ENCODE measurements at regions not wholly inside any gene's neighbourhood (a gene's known extent, or its start where the extent isn't known, plus 50 kb on each side); places are given as distances from the start of the nearest gene placed in this dataset.
"Not testable (repeated sequence)": the region's sequence is repeated elsewhere in the genome, so short reads cannot be mapped to it uniquely, and the experiment has no call there.

GRCh38 chr5:3484836-3485235, 110.8 kb upstream of the IRX1 start:
- DNase-seq (ENCODE audit: low spot score), result no peak

DNA sequence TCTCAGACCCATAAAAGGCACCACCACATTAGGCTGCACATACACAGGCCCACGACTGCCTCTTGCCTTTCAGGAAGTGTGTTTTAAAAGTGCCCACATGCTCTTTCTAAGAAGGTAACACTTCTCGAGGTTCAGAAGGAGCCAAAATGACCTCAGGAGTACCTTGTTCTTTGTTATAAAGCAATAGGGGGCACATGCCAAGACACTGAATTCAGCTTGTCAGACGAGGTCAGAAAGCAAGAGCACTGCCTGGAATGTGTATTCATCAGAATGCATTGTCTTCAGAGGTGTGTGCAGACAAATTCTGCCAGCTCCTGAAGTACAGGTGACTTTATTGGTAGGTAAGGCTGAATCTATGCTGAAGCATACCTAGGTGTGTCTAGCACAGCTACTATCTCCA, 114.5 kb upstream of the IRX1 start:
- no peak for DNase-seq (ENCODE audit: low spot score)

DNA sequence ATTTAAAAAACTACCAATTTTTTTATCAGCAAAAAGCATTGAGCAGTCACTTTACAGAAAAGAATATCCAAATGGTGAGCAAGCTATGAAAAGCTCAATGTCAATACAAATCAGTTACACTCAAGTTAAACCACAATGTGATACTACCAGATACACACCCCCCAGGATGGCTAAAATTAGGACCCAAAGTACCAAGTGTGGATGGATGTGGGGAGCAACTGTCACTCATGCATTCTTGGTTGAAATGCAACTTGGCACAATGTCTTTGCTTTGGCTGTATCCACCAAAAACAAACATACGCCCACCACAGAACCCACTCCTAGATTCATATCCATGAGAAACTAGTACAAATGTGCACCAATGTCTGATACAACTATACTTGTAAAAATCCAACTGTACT, 120.0 kb upstream of the IRX1 start:
- DNase-seq (ENCODE audit: low spot score), result no peak

GRCh38 chr5:3466392-3466791, 129.2 kb upstream of the IRX1 start:
- DNase-seq (ENCODE audit: low spot score), result no peak

- DNase-seq (ENCODE audit: low spot score), result no peak
Measured at GRCh38 chr5:3460416-3460815, 135.2 kb upstream of the IRX1 start.

DNA sequence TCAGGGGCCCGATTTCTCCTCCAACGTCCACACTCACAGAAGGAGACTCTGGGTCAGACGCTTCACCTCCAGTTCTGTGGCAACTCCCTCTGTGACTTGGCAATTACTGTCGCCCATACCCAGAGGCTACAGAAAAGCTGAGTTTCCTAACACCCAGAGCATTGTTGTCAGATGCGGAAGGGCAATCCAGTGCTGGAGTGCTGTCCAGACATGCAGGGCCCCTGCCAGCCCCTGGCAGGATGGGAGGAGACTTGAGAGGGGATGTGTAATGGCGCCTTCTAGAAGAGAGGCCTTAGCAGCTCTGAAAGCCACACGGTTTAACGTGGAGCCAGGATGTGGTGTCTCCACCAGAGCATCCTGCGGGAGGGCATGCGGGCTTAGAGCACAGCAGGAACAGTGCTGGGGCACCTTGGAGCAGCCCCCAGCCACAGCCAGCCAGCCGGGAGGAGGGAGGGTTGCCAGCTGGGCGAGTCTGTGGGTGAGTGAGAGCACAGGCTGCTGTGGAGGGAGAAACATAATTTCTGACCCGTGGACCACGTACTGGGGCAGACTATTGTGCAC, 139.4 kb upstream of the IRX1 start:
- DNase-seq (ENCODE audit: low spot score), result no peak

DNA sequence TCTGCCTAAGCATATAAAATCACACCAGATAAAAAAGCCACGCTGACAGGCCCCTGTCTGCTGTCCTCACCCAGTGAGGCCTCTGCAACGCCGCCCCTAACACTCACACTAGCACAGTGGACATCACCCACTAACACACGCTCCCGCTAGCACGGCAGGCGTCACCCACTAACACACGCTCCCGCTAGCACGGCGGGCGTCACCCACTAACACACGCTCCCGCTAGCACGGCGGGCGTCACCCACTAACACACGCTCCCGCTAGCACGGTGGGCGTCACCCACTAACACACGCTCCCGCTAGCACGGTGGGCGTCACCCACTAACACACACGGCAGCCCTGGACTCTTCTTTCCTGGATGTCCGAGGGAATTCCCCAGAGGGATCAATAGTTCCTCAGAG, 141.6 kb upstream of the IRX1 start:
- not testable (repeated sequence) for DNase-seq (ENCODE audit: low spot score)

GRCh38 chr5:3452622-3453021, 143.0 kb upstream of the IRX1 start:
- no peak for DNase-seq (ENCODE audit: low spot score)

- DNase-seq (ENCODE audit: low spot score), result no peak
Measured at GRCh38 chr5:3451961-3452360, 143.7 kb upstream of the IRX1 start.

GRCh38 chr5:3449481-3449880, 146.2 kb upstream of the IRX1 start:
- DNase-seq (ENCODE audit: low spot score), result no peak

GRCh38 chr5:3446410-3446809, 149.2 kb upstream of the IRX1 start:
- no peak for DNase-seq (ENCODE audit: low spot score)

GRCh38 chr5:3445517-3445916, 150.1 kb upstream of the IRX1 start:
- DNase-seq (ENCODE audit: low spot score), result not testable (repeated sequence)

- DNase-seq (ENCODE audit: low spot score), result no peak
Measured at GRCh38 chr5:3432135-3432534, 163.5 kb upstream of the IRX1 start.

GRCh38 chr5:3430691-3431090, 164.9 kb upstream of the IRX1 start:
- DNase-seq (ENCODE audit: low spot score), result no peak

GRCh38 chr5:3429962-3430361, 165.7 kb upstream of the IRX1 start:
- no peak for DNase-seq (ENCODE audit: low spot score)

DNA sequence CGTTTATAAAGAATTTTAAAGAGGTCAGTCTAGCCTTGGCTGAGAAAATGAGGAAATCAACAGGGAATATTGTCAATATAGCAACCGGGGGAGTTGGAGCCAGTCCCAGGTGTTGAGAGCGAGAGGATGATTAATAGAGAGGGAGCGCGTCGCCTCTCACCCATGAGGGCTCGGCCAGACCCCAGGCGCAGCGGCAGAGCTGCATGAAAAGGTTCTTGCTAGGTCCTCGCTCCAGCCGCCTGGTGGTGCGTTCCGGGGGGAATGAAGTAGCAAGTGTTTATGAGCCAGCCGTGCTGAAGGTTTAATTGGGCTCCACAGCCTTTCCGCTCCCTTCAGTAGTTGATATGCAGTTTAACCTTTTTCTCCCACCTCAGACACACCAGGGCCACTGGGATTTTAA, 167.3 kb upstream of the IRX1 start:
- no peak for DNase-seq (ENCODE audit: low spot score)

DNA sequence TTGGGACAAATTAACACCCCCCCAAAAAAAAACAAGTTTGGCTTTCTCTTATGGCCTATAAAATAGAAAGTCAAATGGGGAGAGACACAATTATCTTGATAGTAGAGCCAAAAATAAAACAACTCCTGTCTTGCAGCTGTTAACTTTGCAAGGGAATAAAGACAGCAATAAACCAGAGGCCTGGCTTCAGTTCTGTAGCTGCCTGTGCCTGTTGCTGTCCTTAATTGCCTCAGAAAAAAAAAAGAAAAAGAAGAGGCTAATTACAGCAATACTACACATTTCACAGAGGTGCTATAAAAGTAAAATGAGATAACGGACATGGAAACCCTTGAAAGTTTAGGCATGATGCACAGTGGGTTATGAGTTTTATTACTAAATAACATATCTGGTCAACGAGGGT, 170.7 kb upstream of the IRX1 start:
- DNase-seq (ENCODE audit: low spot score), result no peak

DNA sequence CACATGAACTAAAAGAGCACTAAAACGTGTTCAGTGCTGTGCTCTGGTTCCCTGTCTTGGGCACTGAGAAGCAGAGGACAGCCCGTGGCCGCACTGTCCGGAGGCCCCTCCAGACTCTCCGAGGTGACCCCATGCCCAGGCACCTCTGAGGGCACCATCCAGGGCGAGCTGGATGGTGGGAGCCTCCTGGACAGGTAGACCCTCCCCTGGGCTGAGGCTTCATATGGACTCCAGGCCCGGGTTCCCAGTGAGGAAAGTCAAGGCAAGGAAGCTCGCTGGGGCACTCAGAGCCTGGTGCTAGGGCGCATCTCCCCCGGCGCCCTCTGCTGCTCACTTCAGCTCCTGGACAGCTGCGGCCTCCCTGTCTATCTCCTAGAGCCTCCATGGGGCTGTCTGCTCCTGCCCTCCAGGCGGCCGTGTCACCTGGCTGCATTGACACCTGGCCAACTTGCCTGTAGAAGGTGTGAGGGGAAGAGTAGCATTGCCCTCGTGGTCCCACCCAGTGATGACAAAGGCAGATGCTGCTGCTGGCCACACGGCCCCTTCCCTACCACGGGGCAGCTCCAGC, 178.2 kb upstream of the IRX1 start:
- DNase-seq (ENCODE audit: low spot score), result no peak

DNA sequence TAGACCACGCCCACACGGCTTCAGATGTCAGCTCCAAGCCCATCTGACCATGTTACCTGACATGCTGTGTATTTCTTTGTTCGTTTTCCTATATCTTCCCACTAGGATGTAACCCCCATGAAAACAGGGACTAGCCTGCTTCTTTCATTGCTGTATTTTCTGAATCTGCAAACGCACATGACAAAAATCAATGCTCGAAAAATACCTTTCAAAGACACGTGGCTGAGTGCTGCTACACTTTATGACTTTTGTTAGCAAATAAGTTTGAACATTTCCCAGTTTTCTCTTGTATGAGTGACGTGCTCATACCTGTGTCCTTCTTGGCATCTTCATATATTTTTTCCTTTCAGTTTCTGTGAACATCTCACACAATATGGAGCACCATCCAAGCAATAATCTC, 181.3 kb upstream of the IRX1 start:
- no peak for DNase-seq (ENCODE audit: low spot score)

DNA sequence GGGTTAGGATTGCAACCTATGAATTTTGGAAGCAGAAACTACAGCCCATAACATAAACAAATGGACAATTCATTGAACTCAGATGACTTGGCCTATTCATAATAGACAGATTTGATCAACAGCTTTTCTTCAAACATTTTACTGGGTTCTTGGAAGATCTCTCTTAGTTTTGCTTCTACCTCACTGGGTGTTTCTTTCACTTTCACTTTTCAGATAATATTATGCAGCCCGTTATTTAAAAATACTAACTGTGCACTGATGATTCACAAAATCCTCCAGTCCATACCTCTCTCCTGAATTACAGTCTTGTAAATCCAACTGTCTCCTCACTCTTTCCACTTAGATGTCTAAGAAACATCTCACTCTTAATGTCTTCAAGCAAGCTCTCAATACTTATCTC, 183.5 kb upstream of the IRX1 start:
- no peak for DNase-seq (ENCODE audit: low spot score)

- DNase-seq (ENCODE audit: low spot score), result no peak
Measured at GRCh38 chr5:3411363-3411762, 184.3 kb upstream of the IRX1 start.

DNA sequence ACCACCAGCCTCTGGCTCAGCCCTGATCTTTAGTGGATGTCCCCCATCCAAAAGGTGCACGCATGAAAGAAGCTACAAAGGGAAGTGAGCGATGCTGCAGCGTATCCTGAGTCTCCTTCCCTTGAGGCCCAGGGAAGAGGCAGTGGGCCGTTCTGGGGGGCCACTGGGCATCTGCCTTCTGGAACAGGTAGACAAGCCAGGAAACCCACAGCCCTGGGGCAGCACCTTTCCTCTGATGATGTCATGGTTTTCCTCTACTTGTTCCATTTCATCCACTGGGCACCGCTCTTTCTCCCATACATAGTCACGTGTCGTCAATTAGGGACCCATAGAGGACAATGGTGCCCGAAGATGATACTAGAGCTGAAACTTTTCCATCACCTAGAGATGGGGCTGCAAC, 194.0 kb upstream of the IRX1 start:
- DNase-seq (ENCODE audit: low spot score), result no peak

DNA sequence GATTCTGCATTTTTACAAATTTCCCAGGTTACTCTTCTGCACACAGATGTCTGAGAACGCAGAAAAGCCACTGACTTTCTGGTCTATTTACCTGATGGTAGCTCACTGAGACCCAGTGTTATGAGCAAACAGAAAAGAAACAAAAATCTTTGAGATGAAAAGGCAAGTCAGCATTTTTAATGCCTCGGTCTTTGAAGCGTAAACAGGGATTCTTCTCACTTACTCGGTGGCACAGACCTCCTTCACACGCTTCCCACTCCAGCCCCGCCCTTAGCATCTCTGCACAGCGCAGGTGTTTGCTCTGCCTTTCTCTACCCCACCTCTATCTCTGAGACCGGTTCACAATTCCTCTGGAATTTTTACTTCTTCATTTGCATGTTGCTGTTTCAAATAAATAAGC, 195.0 kb upstream of the IRX1 start:
- DNase-seq (ENCODE audit: low spot score), result no peak

DNA sequence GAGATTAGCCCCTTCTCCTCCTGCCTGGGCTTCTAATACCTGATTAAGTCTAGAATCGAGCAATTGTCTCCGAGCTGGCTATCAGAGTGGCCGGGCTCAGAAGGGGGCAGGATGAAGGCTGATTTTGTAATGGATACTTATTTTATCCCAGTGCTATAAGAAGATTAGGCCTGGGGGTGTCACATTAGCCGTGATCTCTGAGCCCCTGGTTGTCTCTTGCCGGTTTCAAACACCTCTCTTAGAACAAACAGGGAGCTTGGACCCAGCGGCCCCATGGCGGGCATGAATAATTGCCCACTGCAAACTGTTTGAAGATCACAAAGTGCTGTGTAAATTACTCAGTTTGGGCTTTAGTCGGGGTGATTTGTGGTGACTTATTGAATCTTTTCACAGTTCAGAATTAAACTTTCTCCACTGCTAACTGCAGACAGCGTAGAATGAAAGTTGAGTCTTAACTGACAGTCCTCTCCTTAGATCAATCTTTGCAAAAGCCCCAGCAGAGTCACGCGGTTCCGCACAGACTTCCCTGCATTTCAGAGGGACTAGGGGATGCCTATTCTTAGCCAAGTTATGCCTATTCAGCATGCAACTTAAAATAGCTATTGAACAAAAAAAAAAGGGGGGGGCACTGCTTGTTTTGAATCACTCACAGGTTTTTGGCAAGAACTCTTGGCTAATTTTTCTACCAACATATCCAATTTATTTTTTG, 200.6 kb upstream of the IRX1 start:
- DNase-seq (ENCODE audit: low spot score), result no peak

Data from GM03348 (cell line).